ENCODE measurements at regions not wholly inside any gene's neighbourhood (a gene's known extent, or its start where the extent isn't known, plus 50 kb on each side); places are given as distances from the start of the nearest gene placed in this dataset.

DNA sequence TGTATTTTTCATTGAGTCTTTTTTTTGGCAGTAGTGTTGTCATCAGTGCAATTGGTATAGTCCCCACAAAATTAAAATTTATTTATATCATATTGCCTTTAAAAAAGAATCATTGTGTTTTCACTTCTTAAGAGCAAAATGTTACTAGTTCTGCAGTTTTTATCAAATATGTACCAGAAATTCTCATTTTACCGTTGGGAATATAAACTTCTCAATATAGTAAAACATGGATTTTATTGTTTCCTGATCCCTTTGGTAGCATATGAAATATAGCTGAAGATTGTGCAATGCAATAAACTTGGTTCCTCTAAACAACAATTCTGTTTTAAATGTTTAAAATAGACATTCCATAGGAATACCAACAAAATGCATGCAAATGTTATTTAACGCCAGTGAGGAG is 306.5 kb upstream of the PCDH20 start:
- no peak overlapping the region for H3K4me3 ChIP-seq (ENCODE audit: low read depth, low read length)
- H3K36me3 ChIP-seq (ENCODE audit: control insufficient read depth, insufficient read depth, low read length): no peaks in the 10 kb centered on the region
- no peak for TF ChIP-seq CTCF (IDR thresholded peaks at IDR 0.05; ENCODE audit: insufficient read depth, low read length, severe bottlenecking)
- FAIRE-seq (no peak), DNase-seq (ENCODE audit: low read depth) (no peak)
- no peaks in the 10 kb centered on the region for H3K27me3 ChIP-seq (ENCODE audit: control insufficient read depth, insufficient read depth, low read length)

- H3K27me3 ChIP-seq (ENCODE audit: control insufficient read depth, insufficient read depth, low read length): no peaks in the 10 kb centered on the region
- H3K36me3 ChIP-seq (ENCODE audit: control insufficient read depth, insufficient read depth, low read length): no peaks in the 10 kb centered on the region
- H3K4me3 ChIP-seq (ENCODE audit: low read depth, low read length): no peak overlapping the region
- no peak for FAIRE-seq
- no peak for DNase-seq (ENCODE audit: low read depth)
- TF ChIP-seq CTCF (IDR thresholded peaks at IDR 0.05; ENCODE audit: insufficient read depth, low read length, severe bottlenecking): no peak
Observed at GRCh38 chr13:61712621-61713020, 297.0 kb upstream of the PCDH20 start.

GRCh38 chr13:61709258-61709657 is 293.6 kb upstream of the PCDH20 start:
- no peaks in the 10 kb centered on the region for H3K36me3 ChIP-seq (ENCODE audit: control insufficient read depth, insufficient read depth, low read length)
- FAIRE-seq: no peak
- TF ChIP-seq CTCF (IDR thresholded peaks at IDR 0.05; ENCODE audit: insufficient read depth, low read length, severe bottlenecking): no peak
- H3K27me3 ChIP-seq (ENCODE audit: control insufficient read depth, insufficient read depth, low read length): no peaks in the 10 kb centered on the region
- no peak for DNase-seq (ENCODE audit: low read depth)
- no peak overlapping the region for H3K4me3 ChIP-seq (ENCODE audit: low read depth, low read length)

DNA sequence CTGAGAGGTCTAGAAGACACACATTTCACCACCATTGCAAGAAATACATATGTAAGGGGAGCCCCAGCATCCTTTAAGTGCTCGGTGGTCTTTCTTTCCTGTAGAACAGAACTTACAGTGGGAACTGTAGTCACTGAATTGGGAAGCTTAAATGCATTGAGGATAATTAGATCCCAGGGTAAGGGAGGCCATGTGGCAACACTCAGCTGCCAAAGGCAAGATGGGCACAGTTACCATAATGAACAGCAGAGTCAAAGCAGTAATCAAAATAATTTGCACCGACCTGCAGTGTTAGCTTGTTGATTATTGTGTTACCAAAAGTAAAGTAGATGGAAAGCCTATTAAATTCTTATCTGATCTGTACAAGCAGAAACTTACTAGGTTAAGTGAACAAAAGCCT is 291.2 kb upstream of the PCDH20 start:
- DNase-seq (ENCODE audit: low read depth) (no peak), FAIRE-seq (no peak)
- no peak for TF ChIP-seq CTCF (IDR thresholded peaks at IDR 0.05; ENCODE audit: insufficient read depth, low read length, severe bottlenecking)
- Histone ChIP-seq H3K4me3 (ENCODE audit: low read depth, low read length) (no peak overlapping the region), H3K36me3 (ENCODE audit: control insufficient read depth, insufficient read depth, low read length) (no peaks in the 10 kb centered on the region), H3K27me3 (ENCODE audit: control insufficient read depth, insufficient read depth, low read length) (no peaks in the 10 kb centered on the region)

DNA sequence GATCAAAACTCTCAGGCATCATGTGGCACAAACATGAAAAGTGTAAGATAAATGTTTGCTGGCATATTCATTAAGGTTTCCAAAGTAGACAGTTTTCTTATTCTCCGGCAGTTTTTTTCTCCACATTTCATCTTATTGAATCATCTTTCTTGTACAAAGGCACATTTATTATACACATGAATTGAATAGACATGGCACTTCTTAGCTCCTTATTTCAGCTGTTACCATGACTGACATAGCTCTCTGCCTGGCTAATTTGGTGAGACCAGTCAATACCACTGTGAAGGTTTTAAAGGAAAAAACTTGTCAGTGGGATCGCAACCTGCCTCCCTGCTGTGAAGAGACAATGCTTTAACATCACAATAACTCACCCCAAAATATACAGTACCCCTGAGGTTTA is 285.0 kb upstream of the PCDH20 start:
- Histone ChIP-seq H3K36me3 (ENCODE audit: control insufficient read depth, insufficient read depth, low read length) (no peaks in the 10 kb centered on the region), H3K27me3 (ENCODE audit: control insufficient read depth, insufficient read depth, low read length) (no peaks in the 10 kb centered on the region), H3K4me3 (ENCODE audit: low read depth, low read length) (no peak overlapping the region)
- FAIRE-seq (no peak), DNase-seq (ENCODE audit: low read depth) (no peak)
- no peak for TF ChIP-seq CTCF (IDR thresholded peaks at IDR 0.05; ENCODE audit: insufficient read depth, low read length, severe bottlenecking)

- no peak overlapping the region for H3K4me3 ChIP-seq (ENCODE audit: low read depth, low read length)
- H3K27me3 ChIP-seq (ENCODE audit: control insufficient read depth, insufficient read depth, low read length): no peaks in the 10 kb centered on the region
- FAIRE-seq: no peak
- TF ChIP-seq CTCF (IDR thresholded peaks at IDR 0.05; ENCODE audit: insufficient read depth, low read length, severe bottlenecking): no peak
- DNase-seq (ENCODE audit: low read depth): no peak
- no peaks in the 10 kb centered on the region for H3K36me3 ChIP-seq (ENCODE audit: control insufficient read depth, insufficient read depth, low read length)
Observed at GRCh38 chr13:61700181-61700580, 284.5 kb upstream of the PCDH20 start.
